Common myeloid progenitor, CD34-positive (primary cell): ENCODE measurements at regions not wholly inside any gene's neighbourhood (a gene's known extent, or its start where the extent isn't known, plus 50 kb on each side); places are given as distances from the start of the nearest gene placed in this dataset.

ENCODE experiments used
- CTCF ChIA-PET: fragments of 350-600 bp; sonication (Branson Sonifier 250); formaldehyde crosslinking; loops from one replicate; lab custom pipeline; 2021; ENCODE audit warnings: antibody characterized with exemption; lab: Charles Lee
- POLR2A ChIA-PET: fragments of 350-600 bp; sonication (Branson Sonifier 250); formaldehyde crosslinking; loops from one replicate; lab custom pipeline; 2021; ENCODE audit warnings: antibody characterized with exemption; lab: Charles Lee
- DNase-seq, 3 donors: peaks; one replicate each; pipeline versions ENCODE4 v3.0.0 to v3.0.0-alpha.2; 2013
- H3K27ac ChIP-seq, 2 experiments: 1 replicate in 1 of 2; 2 replicates in 1 of 2; pipeline ENCODE4 v1.7.0; 2013; ENCODE audit warnings: inconsistent platforms in 2 of 2, low read length in 2 of 2, mild to moderate bottlenecking in 2 of 2, low read depth in 1 of 2, moderate library complexity in 1 of 2; ENCODE audit not compliant: severe bottlenecking in 2 of 2, insufficient read depth in 1 of 2, poor library complexity in 1 of 2
- H3K27me3 ChIP-seq, 5 experiments: replicated peaks in 2 of 5; 1 replicate in 3 of 5; 2 replicates in 2 of 5; pipeline versions ENCODE4 v1.6.1 to v1.7.0; 2013; ENCODE audit warnings: low read length in 4 of 5, mild to moderate bottlenecking in 2 of 5, moderate library complexity in 2 of 5, inconsistent platforms in 1 of 5; ENCODE audit not compliant: insufficient read depth in 5 of 5, control insufficient read depth in 4 of 5
- H3K36me3 ChIP-seq, 4 experiments: 1 replicate in 2 of 4; 2 replicates in 2 of 4; pipeline versions ENCODE4 v1.6.1 to v1.7.0; 2013; ENCODE audit warnings: low read length in 3 of 4, control low read depth in 1 of 4, mild to moderate bottlenecking in 1 of 4; ENCODE audit not compliant: control insufficient read depth in 4 of 4, insufficient read depth in 4 of 4
- H3K4me1 ChIP-seq, 4 experiments: 1 replicate in 3 of 4; 2 replicates in 1 of 4; pipeline versions ENCODE4 v1.6.1 to v1.7.1; 2013; ENCODE audit warnings: low read length in 3 of 4, mild to moderate bottlenecking in 3 of 4, control low read depth in 1 of 4, inconsistent platforms in 1 of 4, moderate library complexity in 1 of 4; ENCODE audit not compliant: control insufficient read depth in 4 of 4, insufficient read depth in 4 of 4; ENCODE audit errors: control extremely low read depth in 1 of 4
- H3K4me3 ChIP-seq, 7 experiments: 1 replicate in 4 of 7; 2 replicates in 3 of 7; pipeline versions ENCODE4 v1.5.1 to v1.7.0; 2013; ENCODE audit warnings: mild to moderate bottlenecking in 7 of 7, low read length in 6 of 7, moderate library complexity in 6 of 7, inconsistent platforms in 2 of 7, low read depth in 2 of 7, control low read depth in 1 of 7; ENCODE audit not compliant: insufficient read depth in 4 of 7, control insufficient read depth in 1 of 7; ENCODE audit errors: extremely low read depth in 1 of 7
- H3K9me3 ChIP-seq, 5 experiments: 1 replicate in 4 of 5; 2 replicates in 1 of 5; pipeline versions ENCODE4 v1.6.1 to v1.7.1; 2013; ENCODE audit warnings: low read length in 4 of 5, mild to moderate bottlenecking in 2 of 5, inconsistent platforms in 1 of 5, low read depth in 1 of 5, moderate library complexity in 1 of 5; ENCODE audit not compliant: control insufficient read depth in 4 of 5, insufficient read depth in 2 of 5; ENCODE audit errors: control extremely low read depth in 1 of 5
- WGBS: methylation state at CpG from one replicate; pipeline ENCODE4 v1.1.5; 2013; ENCODE audit not compliant: insufficient coverage; 5-methylcytosine and 5-hydroxymethylcytosine counted together

DNA sequence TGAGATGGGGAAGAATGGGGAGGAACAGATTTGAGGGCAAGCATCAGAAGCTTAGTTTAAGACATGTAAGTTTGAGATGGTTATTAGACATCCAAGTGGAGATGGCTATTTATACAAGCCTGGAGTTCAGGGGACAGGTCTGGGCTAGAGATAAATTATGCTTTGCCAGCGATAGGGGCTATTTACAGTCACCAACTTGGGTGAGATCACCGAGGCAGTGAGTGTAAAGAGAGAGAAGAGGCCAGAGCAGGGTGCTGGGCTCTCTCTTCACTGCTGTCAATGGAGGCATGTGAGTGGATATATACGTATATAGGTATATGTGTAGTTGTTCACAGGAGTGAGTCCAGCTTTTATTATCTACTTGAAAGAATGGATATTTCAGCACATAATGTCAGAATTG, 81.0 kb downstream of the QPCT start:
- no peaks in the 10 kb centered on the region for H3K27me3 ChIP-seq
- ChIA-PET CTCF (interaction anchor here (0.8 to 1.6 kb wide), 5 partner anchors 9 to 407 kb away, joined by 3 to 4 read pairs (median 4); no protein-coding TSS in a partner anchor), POLR2A (no interaction called here)
- H3K4me1 ChIP-seq: no peaks in the 10 kb centered on the region
- no peak for DNase-seq
- WGBS: 93% methylated on average over 3 of the region's 3 CpGs
- H3K4me3 ChIP-seq: no peak overlapping the region
- H3K36me3 ChIP-seq: no peaks in the 10 kb centered on the region
- H3K27ac ChIP-seq: no peak overlapping the region
- H3K9me3 ChIP-seq: no peaks in the 10 kb centered on the region

DNA sequence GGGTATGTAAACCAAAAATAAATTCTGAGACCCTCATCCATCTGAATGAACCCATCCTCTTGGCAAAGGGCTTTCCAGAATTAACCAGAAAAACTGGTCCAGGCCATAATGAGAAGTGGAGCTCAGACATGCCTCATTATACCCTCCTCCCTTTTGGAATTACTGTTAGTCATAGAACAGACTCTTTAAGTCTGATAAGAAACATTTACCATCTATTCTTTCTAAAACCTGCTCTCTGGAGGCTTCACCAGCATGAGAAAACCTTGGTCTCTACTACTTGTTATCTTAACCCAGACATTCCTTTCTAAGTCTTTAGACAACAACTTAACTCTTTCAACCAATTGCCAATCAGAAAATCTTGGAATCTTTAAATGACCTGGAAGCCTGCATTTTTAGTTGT, 82.8 kb downstream of the QPCT start:
- H3K27ac ChIP-seq: no peak overlapping the region
- no peaks in the 10 kb centered on the region for H3K9me3 ChIP-seq
- no peak overlapping the region for H3K4me3 ChIP-seq
- POLR2A ChIA-PET: no interaction called here
- no peak for DNase-seq
- H3K36me3 ChIP-seq: no peaks in the 10 kb centered on the region
- no peaks in the 10 kb centered on the region for H3K27me3 ChIP-seq
- no peaks in the 10 kb centered on the region for H3K4me1 ChIP-seq
- CTCF ChIA-PET: interaction anchor here (1.6 kb wide), 2 partner anchors 405 to 450 kb away, joined by 3 to 5 read pairs; no protein-coding TSS in a partner anchor

- DNase-seq: no peak
- Histone ChIP-seq H3K36me3 (no peaks in the 10 kb centered on the region), H3K9me3 (peaks cover 0 to 4% (median 0%) of the 10 kb centered on the region in 5 experiments), H3K4me1 (no peaks in the 10 kb centered on the region), H3K4me3 (no peak overlapping the region), H3K27me3 (no peaks in the 10 kb centered on the region), H3K27ac (no peak overlapping the region)
- CTCF ChIA-PET: interaction anchor here (1.4 kb wide), 1 partner anchor 11 kb away, joined by 4 read pairs; no protein-coding TSS in a partner anchor
- no CpG with 5 or more reads among the region's 2 CpGs for WGBS
- POLR2A ChIA-PET: no interaction called here
These were observed 91.9 kb downstream of the QPCT start for GRCh38 chr2:37436323-37436722.

DNA sequence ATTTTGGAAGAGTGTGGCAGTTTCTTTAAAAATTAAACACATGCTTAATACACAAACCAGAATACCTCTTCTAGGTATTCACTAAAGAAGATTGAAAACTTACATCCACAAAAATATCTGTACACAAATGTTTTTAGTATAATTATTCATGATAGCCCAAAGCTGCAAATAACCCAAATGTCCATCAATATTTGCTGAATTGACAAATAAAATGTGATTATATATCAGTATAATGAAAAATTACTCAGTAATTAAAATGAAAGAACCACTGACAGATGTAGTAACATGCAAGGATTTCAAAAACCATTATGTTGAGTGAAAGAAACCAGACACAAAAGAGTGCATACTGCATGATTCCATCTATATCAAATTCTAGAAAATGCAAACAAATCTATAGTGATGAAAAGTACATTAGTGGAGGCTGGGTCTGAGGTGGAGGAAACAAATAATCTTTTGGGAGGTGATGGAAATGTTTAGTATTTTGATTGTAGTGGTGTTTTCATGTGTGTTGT, 94.8 kb downstream of the QPCT start:
- no peaks in the 10 kb centered on the region for H3K27me3 ChIP-seq
- H3K27ac ChIP-seq: no peak overlapping the region
- peaks cover 0 to 8% (median 2%) of the 10 kb centered on the region in 5 experiments for H3K9me3 ChIP-seq
- POLR2A ChIA-PET: no interaction called here
- no peaks in the 10 kb centered on the region for H3K36me3 ChIP-seq
- H3K4me1 ChIP-seq: no peaks in the 10 kb centered on the region
- H3K4me3 ChIP-seq: no peak overlapping the region
- CTCF ChIA-PET: no interaction called here
- DNase-seq: no peak

DNA sequence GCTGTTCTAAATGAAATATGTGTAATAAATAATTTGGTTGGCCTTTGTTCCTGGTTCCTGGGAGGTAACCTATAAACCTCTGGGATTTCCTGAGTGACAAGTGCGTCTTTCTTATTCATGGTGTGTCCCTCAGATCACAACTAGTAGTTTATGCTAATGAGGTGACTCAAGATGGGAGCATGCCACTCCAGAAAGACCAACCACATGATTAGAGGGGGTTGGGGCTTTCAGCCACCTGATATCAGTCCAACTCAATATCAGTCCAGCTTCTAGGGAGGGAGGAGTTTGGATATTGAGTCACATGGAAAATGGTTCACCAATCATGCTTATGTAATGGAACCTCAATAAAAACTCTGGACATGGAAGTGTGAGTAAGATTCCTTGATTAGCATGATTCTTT, 96.6 kb downstream of the QPCT start:
- ChIA-PET CTCF (interaction anchor here (1.0 kb wide), 1 partner anchor 45 kb away, joined by 3 read pairs; no protein-coding TSS in a partner anchor), POLR2A (no interaction called here)
- Histone ChIP-seq H3K27ac (no peak overlapping the region), H3K4me3 (no peak overlapping the region), H3K27me3 (no peaks in the 10 kb centered on the region), H3K36me3 (no peaks in the 10 kb centered on the region), H3K4me1 (no peaks in the 10 kb centered on the region), H3K9me3 (peaks cover 0 to 8% (median 2%) of the 10 kb centered on the region in 5 experiments)
- no peak for DNase-seq
- WGBS: no CpG with 5 or more reads among the region's 1 CpG

DNA sequence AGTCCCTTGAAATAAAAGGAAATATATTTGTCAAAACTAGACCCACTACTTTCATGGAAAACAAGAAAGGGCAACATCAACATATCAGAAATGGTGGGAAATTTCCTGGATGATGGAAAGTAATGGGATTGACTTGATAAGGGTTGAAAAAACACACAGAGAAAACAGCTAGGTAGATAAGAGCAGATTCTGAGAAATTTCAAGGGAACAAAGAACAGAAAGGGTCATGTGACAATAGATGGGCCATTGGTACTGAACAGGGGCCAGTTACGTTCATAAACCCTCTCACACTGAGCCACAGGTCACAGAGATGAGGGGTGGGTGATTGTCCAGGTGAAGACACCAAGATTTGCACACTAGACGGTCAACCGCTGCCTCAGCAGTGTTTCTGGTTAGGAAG, 98.7 kb downstream of the QPCT start:
- no peak overlapping the region for H3K4me3 ChIP-seq
- H3K4me1 ChIP-seq: no peaks in the 10 kb centered on the region
- WGBS: 100% methylated on average over 1 of the region's 3 CpGs
- POLR2A ChIA-PET: no interaction called here
- peaks cover 0 to 8% (median 2%) of the 10 kb centered on the region in 5 experiments for H3K9me3 ChIP-seq
- CTCF ChIA-PET: interaction anchor here (1.3 kb wide), 1 partner anchor 434 kb away, joined by 3 read pairs; no protein-coding TSS in a partner anchor
- no peaks in the 10 kb centered on the region for H3K36me3 ChIP-seq
- no peak for DNase-seq
- no peak overlapping the region for H3K27ac ChIP-seq
- no peaks in the 10 kb centered on the region for H3K27me3 ChIP-seq

- POLR2A ChIA-PET: no interaction called here
- no peak for DNase-seq
- WGBS: 100% methylated on average over 2 of the region's 3 CpGs
- Histone ChIP-seq H3K4me3 (no peak overlapping the region), H3K27me3 (no peaks in the 10 kb centered on the region), H3K36me3 (no peaks in the 10 kb centered on the region), H3K9me3 (no peaks in the 10 kb centered on the region), H3K27ac (no peak overlapping the region), H3K4me1 (peaks cover 0 to 26% (median 16%) of the 10 kb centered on the region in 4 experiments)
- CTCF ChIA-PET: interaction anchor here (0.9 kb wide), 1 partner anchor 385 kb away, joined by 3 read pairs; no protein-coding TSS in a partner anchor
These were observed 103.0 kb downstream of the QPCT start for GRCh38 chr2:37447446-37447845.
